ENCODE measurements at regions not wholly inside any gene's neighbourhood (a gene's known extent, or its start where the extent isn't known, plus 50 kb on each side); places are given as distances from the start of the nearest gene placed in this dataset.
A peak's percentile ranks its signal among the peaks of the same experiment; 100 is the strongest.

- DNase-seq (ENCODE audit: low read depth in 2 of 2) = peak in 1 of 2 donors; percentile 55
- H3K4me3 ChIP-seq (replicated peaks in 1 of 2; ENCODE audit: low read depth in 2 of 2, low read length in 2 of 2) = no peak overlapping the region
- no peak for TF ChIP-seq CTCF (IDR thresholded peaks at IDR 0.05; ENCODE audit: low read depth, low read length)
These were observed 159.9 kb upstream of the MMADHC start for GRCh38 chr2:149747456-149747855.

- H3K4me3 ChIP-seq (replicated peaks in 1 of 2; ENCODE audit: low read depth in 2 of 2, low read length in 2 of 2) = no peak overlapping the region
- no peak for DNase-seq (ENCODE audit: low read depth in 2 of 2)
- TF ChIP-seq CTCF (IDR thresholded peaks at IDR 0.05; ENCODE audit: low read depth, low read length) = no peak
These were observed 158.0 kb upstream of the MMADHC start for GRCh38 chr2:149745396-149746230.

GRCh38 chr2:149744865-149745264 is 157.3 kb upstream of the MMADHC start:
- no peak for TF ChIP-seq CTCF (IDR thresholded peaks at IDR 0.05; ENCODE audit: low read depth, low read length)
- H3K4me3 ChIP-seq (replicated peaks in 1 of 2; ENCODE audit: low read depth in 2 of 2, low read length in 2 of 2) = no peak overlapping the region
- peak; percentile 62 to 75 for DNase-seq (ENCODE audit: low read depth in 2 of 2)

GRCh38 chr2:149743842-149744448 is 156.4 kb upstream of the MMADHC start:
- no peak overlapping the region for H3K4me3 ChIP-seq (replicated peaks in 1 of 2; ENCODE audit: low read depth in 2 of 2, low read length in 2 of 2)
- DNase-seq (ENCODE audit: low read depth in 2 of 2) = peak; percentile 79 to 94
- TF ChIP-seq CTCF (IDR thresholded peaks at IDR 0.05; ENCODE audit: low read depth, low read length) = peak; percentile 13

- TF ChIP-seq CTCF (IDR thresholded peaks at IDR 0.05; ENCODE audit: low read depth, low read length) = no peak
- DNase-seq (ENCODE audit: low read depth in 2 of 2) = peak; percentile 87 to 92
These were observed 154.1 kb upstream of the MMADHC start for GRCh38 chr2:149741646-149742045.

GRCh38 chr2:149740490-149740889 is 152.9 kb upstream of the MMADHC start:
- TF ChIP-seq CTCF (IDR thresholded peaks at IDR 0.05; ENCODE audit: low read depth, low read length) = no peak
- H3K4me3 ChIP-seq (replicated peaks in 1 of 2; ENCODE audit: low read depth in 2 of 2, low read length in 2 of 2) = no peak overlapping the region
- DNase-seq (ENCODE audit: low read depth in 2 of 2) = no peak

More at GRCh38 chr2:149741646-149742045, 154.1 kb upstream of the MMADHC start:
- no peak overlapping the region for H3K4me3 ChIP-seq (replicated peaks in 1 of 2; ENCODE audit: low read depth in 2 of 2, low read length in 2 of 2)

All from cardiac fibroblast (primary cell).